ENCODE measurements at regions not wholly inside any gene's neighbourhood (a gene's known extent, or its start where the extent isn't known, plus 50 kb on each side); places are given as distances from the start of the nearest gene placed in this dataset.

- Histone ChIP-seq H3K9me3 (no peaks in the 10 kb centered on the region), H3K36me3 (ENCODE audit: control insufficient read depth, insufficient read depth, low read length) (no peaks in the 10 kb centered on the region), H3K27me3 (replicated peaks; ENCODE audit: control insufficient read depth, insufficient read depth, low read length) (no peaks in the 10 kb centered on the region), H3K4me3 (ENCODE audit: low read depth, low read length) (no peak overlapping the region), H3K4me1 (peaks cover 9% of the 10 kb centered on the region; the same call in 1 of the 2 replicates)
- intact Hi-C loops (cut with micrococcal nuclease; ENCODE audit: unreplicated experiment) = no loop called here
- no peak overlapping the region for H3K27ac Mint-ChIP-seq (ENCODE audit: unreplicated experiment)
- no peaks in the 10 kb centered on the region for H3K27me3 Mint-ChIP-seq (ENCODE audit: insufficient read depth, unreplicated experiment)
- BruUV-seq (replicated peaks) = no TSS peak
- no peak for DNase-seq
- TF ChIP-seq CTCF (IDR thresholded peaks at IDR 0.05; ENCODE audit: insufficient read depth in 1 of 2, low read depth in 1 of 2, low read length in 1 of 2, severe bottlenecking in 1 of 2, unreplicated experiment in 1 of 2) = no peak
- no peak overlapping the region for H3K4me3 Mint-ChIP-seq (ENCODE audit: unreplicated experiment)
- no peaks in the 10 kb centered on the region for H3K36me3 Mint-ChIP-seq (ENCODE audit: insufficient read depth, unreplicated experiment)
- ChIA-PET POLR2A (no interaction called here), CTCF (no interaction called here)
- no peaks in the 10 kb centered on the region for H3K4me1 Mint-ChIP-seq (ENCODE audit: low read depth, unreplicated experiment)
- no peaks in the 10 kb centered on the region for H3K9me3 Mint-ChIP-seq (ENCODE audit: unreplicated experiment)
Observed at GRCh38 chr6:3533981-3534380, 77.1 kb upstream of the SLC22A23 start.

- Histone ChIP-seq H3K4me1 (peaks cover 5% of the 10 kb centered on the region), H3K4me3 (ENCODE audit: low read depth, low read length) (no peak overlapping the region), H3K9me3 (no peaks in the 10 kb centered on the region), H3K27me3 (replicated peaks; ENCODE audit: control insufficient read depth, insufficient read depth, low read length) (no peaks in the 10 kb centered on the region), H3K36me3 (ENCODE audit: control insufficient read depth, insufficient read depth, low read length) (no peaks in the 10 kb centered on the region)
- no peak for DNase-seq
- no peaks in the 10 kb centered on the region for H3K36me3 Mint-ChIP-seq (ENCODE audit: insufficient read depth, unreplicated experiment)
- H3K4me3 Mint-ChIP-seq (ENCODE audit: unreplicated experiment) = no peak overlapping the region
- no peaks in the 10 kb centered on the region for H3K27me3 Mint-ChIP-seq (ENCODE audit: insufficient read depth, unreplicated experiment)
- H3K9me3 Mint-ChIP-seq (ENCODE audit: unreplicated experiment) = no peaks in the 10 kb centered on the region
- ChIA-PET POLR2A (no interaction called here), CTCF (no interaction called here)
- TF ChIP-seq CTCF (IDR thresholded peaks at IDR 0.05; ENCODE audit: insufficient read depth in 1 of 2, low read depth in 1 of 2, low read length in 1 of 2, severe bottlenecking in 1 of 2, unreplicated experiment in 1 of 2) = no peak
- no TSS peak for BruUV-seq (replicated peaks)
- intact Hi-C loops (cut with micrococcal nuclease; ENCODE audit: unreplicated experiment) = no loop called here
- no peak overlapping the region for H3K27ac Mint-ChIP-seq (ENCODE audit: unreplicated experiment)
- H3K4me1 Mint-ChIP-seq (ENCODE audit: low read depth, unreplicated experiment) = no peaks in the 10 kb centered on the region
Observed at GRCh38 chr6:3532296-3532916, 75.6 kb upstream of the SLC22A23 start.

- no peak for DNase-seq
- Mint-ChIP-seq H3K27ac (ENCODE audit: unreplicated experiment) (no peak overlapping the region), H3K4me3 (ENCODE audit: unreplicated experiment) (no peak overlapping the region), H3K9me3 (ENCODE audit: unreplicated experiment) (no peaks in the 10 kb centered on the region), H3K4me1 (ENCODE audit: low read depth, unreplicated experiment) (peaks cover 7% of the 10 kb centered on the region), H3K36me3 (ENCODE audit: insufficient read depth, unreplicated experiment) (peaks cover 3% of the 10 kb centered on the region), H3K27me3 (ENCODE audit: insufficient read depth, unreplicated experiment) (no peaks in the 10 kb centered on the region)
- Histone ChIP-seq H3K9me3 (no peaks in the 10 kb centered on the region), H3K36me3 (ENCODE audit: control insufficient read depth, insufficient read depth, low read length) (no peaks in the 10 kb centered on the region), H3K4me1 (peaks cover 14% of the 10 kb centered on the region), H3K4me3 (ENCODE audit: low read depth, low read length) (no peak overlapping the region), H3K27me3 (replicated peaks; ENCODE audit: control insufficient read depth, insufficient read depth, low read length) (no peaks in the 10 kb centered on the region)
- BruUV-seq (replicated peaks) = no TSS peak
- ChIA-PET CTCF (no interaction called here), POLR2A (no interaction called here)
- intact Hi-C loops (cut with micrococcal nuclease; ENCODE audit: unreplicated experiment) = no loop called here
- no peak for TF ChIP-seq CTCF (IDR thresholded peaks at IDR 0.05; ENCODE audit: insufficient read depth in 1 of 2, low read depth in 1 of 2, low read length in 1 of 2, severe bottlenecking in 1 of 2, unreplicated experiment in 1 of 2)
Observed at GRCh38 chr6:3531481-3531880, 74.6 kb upstream of the SLC22A23 start.

Measured in Caco-2 (cell line).